Breast epithelium (tissue), 3 donors: ENCODE measurements at regions not wholly inside any gene's neighbourhood (a gene's known extent, or its start where the extent isn't known, plus 50 kb on each side); places are given as distances from the start of the nearest gene placed in this dataset.

Source experiments
- CTCF ChIP-seq, 3 donors: fragments of 450-650 bp; IDR thresholded peaks; one replicate each; pipeline ENCODE4 v1.5.1; 2016 to 2017; ENCODE audit warnings: antibody characterized with exemption in 3 of 3, mild to moderate bottlenecking in 3 of 3, moderate library complexity in 3 of 3
- POLR2A ChIP-seq: fragments of 450-650 bp; IDR thresholded peaks from one replicate; pipeline ENCODE4 v1.6.1; 2016; ENCODE audit warnings: antibody characterized with exemption, mild to moderate bottlenecking, moderate library complexity

DNA sequence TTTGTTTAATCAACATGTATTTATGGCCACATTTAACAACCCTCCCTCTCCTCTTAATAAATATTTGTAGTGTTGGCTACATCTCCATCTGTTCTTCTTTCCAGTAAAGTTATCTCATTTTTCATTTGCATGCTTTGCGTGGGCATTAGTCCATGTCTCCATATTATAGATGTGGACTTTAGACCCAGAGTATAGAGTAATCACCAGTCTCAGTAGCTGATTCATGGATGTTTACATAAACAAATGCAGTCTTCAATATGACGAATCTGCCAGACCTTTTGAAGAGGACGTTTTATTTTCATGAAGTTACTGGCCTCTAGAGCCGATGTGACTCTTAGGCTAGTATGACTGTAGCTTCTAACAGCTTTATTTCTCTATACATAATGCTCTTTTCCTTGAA is 1546.2 kb downstream of the OLFM4 start:
- no peak for TF ChIP-seq CTCF (IDR thresholded peaks at IDR 0.05)
- TF ChIP-seq POLR2A, result no peak
